HG03135 (cell line): ENCODE measurements at regions not wholly inside any gene's neighbourhood (a gene's known extent, or its start where the extent isn't known, plus 50 kb on each side); places are given as distances from the start of the nearest gene placed in this dataset.
"Not testable (repeated sequence)": the region's sequence is repeated elsewhere in the genome, so short reads cannot be mapped to it uniquely, and the experiment has no call there.

Source experiments
- ATAC-seq: cut with Tn5 transposase; IDR thresholded peaks from one replicate; pipeline ENCODE4 v1.9.1; 2021; ENCODE audit warnings: mild to moderate bottlenecking, moderate library complexity; ENCODE audit not compliant: unreplicated experiment

- no peak for ATAC-seq
Measured at GRCh38 chr1:105483436-105483835, 1573.0 kb upstream of the PRMT6 start.

- ATAC-seq, result no peak
Measured at GRCh38 chr1:105485207-105485606, 1571.3 kb upstream of the PRMT6 start.

- ATAC-seq, result no peak
Measured at GRCh38 chr1:105492921-105493320, 1563.6 kb upstream of the PRMT6 start.

- no peak for ATAC-seq
Measured at GRCh38 chr1:105516068-105516467, 1540.4 kb upstream of the PRMT6 start.

- ATAC-seq, result no peak
Measured at GRCh38 chr1:105533996-105534395, 1522.5 kb upstream of the PRMT6 start.

- ATAC-seq, result no peak
Measured at GRCh38 chr1:105544475-105544874, 1512.0 kb upstream of the PRMT6 start.

- ATAC-seq, result no peak
Measured at GRCh38 chr1:105556266-105556665, 1500.2 kb upstream of the PRMT6 start.

GRCh38 chr1:105558023-105558422, 1498.5 kb upstream of the PRMT6 start:
- ATAC-seq, result no peak

GRCh38 chr1:105565006-105565405, 1491.5 kb upstream of the PRMT6 start:
- ATAC-seq, result no peak

GRCh38 chr1:105585791-105586190, 1470.7 kb upstream of the PRMT6 start:
- ATAC-seq, result no peak

- no peak for ATAC-seq
Measured at GRCh38 chr1:105591681-105592080, 1464.8 kb upstream of the PRMT6 start.

- ATAC-seq, result no peak
Measured at GRCh38 chr1:105608713-105609112, 1447.8 kb upstream of the PRMT6 start.

GRCh38 chr1:105626276-105626987, 1430.0 kb upstream of the PRMT6 start:
- ATAC-seq, result no peak

- not testable (repeated sequence) for ATAC-seq
Measured at GRCh38 chr1:105631153-105631744, 1425.2 kb upstream of the PRMT6 start.

GRCh38 chr1:105632342-105633196, 1423.9 kb upstream of the PRMT6 start:
- no peak for ATAC-seq

- ATAC-seq, result no peak
Measured at GRCh38 chr1:105636052-105636451, 1420.4 kb upstream of the PRMT6 start.

GRCh38 chr1:105641407-105641806, 1415.1 kb upstream of the PRMT6 start:
- ATAC-seq, result no peak

- ATAC-seq, result no peak
Measured at GRCh38 chr1:105652109-105652508, 1404.4 kb upstream of the PRMT6 start.

GRCh38 chr1:105655032-105655431, 1401.4 kb upstream of the PRMT6 start:
- ATAC-seq, result no peak

GRCh38 chr1:105664495-105664894, 1392.0 kb upstream of the PRMT6 start:
- ATAC-seq, result no peak

- ATAC-seq, result no peak
Measured at GRCh38 chr1:105678334-105678733, 1378.1 kb upstream of the PRMT6 start.

GRCh38 chr1:105684714-105685113, 1371.8 kb upstream of the PRMT6 start:
- ATAC-seq, result no peak
